GM18505 (cell line): ENCODE measurements at regions not wholly inside any gene's neighbourhood (a gene's known extent, or its start where the extent isn't known, plus 50 kb on each side); places are given as distances from the start of the nearest gene placed in this dataset.
"Not testable (repeated sequence)": the region's sequence is repeated elsewhere in the genome, so short reads cannot be mapped to it uniquely, and the experiment has no call there.

Experiments
- ATAC-seq: cut with Tn5 transposase; IDR thresholded peaks from one replicate; pipeline ENCODE4 v1.9.1; 2021; ENCODE audit not compliant: unreplicated experiment

GRCh38 chr9:67708109-67708508, 150.6 kb upstream of the ANKRD20A1 start:
- ATAC-seq: not testable (repeated sequence)

- not testable (repeated sequence) for ATAC-seq
These were observed 147.3 kb upstream of the ANKRD20A1 start for GRCh38 chr9:67711429-67711828.

GRCh38 chr9:67711931-67712330, 146.8 kb upstream of the ANKRD20A1 start:
- ATAC-seq: not testable (repeated sequence)

- ATAC-seq: not testable (repeated sequence)
These were observed 145.8 kb upstream of the ANKRD20A1 start for GRCh38 chr9:67712956-67713355.

GRCh38 chr9:67717830-67718388, 140.8 kb upstream of the ANKRD20A1 start:
- not testable (repeated sequence) for ATAC-seq

GRCh38 chr9:67720491-67720890, 138.2 kb upstream of the ANKRD20A1 start:
- ATAC-seq: not testable (repeated sequence)

GRCh38 chr9:67722460-67723090, 136.2 kb upstream of the ANKRD20A1 start:
- ATAC-seq: peak; percentile 77

GRCh38 chr9:67723185-67723584, 135.5 kb upstream of the ANKRD20A1 start:
- not testable (repeated sequence) for ATAC-seq

- ATAC-seq: not testable (repeated sequence)
These were observed 133.8 kb upstream of the ANKRD20A1 start for GRCh38 chr9:67724885-67725284.

- peak; percentile 75 for ATAC-seq
These were observed 132.3 kb upstream of the ANKRD20A1 start for GRCh38 chr9:67726213-67726988.

- not testable (repeated sequence) for ATAC-seq
These were observed 95.6 kb upstream of the ANKRD20A1 start for GRCh38 chr9:67763133-67763532.

- not testable (repeated sequence) for ATAC-seq
These were observed 86.9 kb upstream of the ANKRD20A1 start for GRCh38 chr9:67771807-67772206.

- not testable (repeated sequence) for ATAC-seq
These were observed 58.6 kb upstream of the ANKRD20A1 start for GRCh38 chr9:67800170-67800569.
